Fibroblast of the aortic adventitia (primary cell): ENCODE measurements at regions not wholly inside any gene's neighbourhood (a gene's known extent, or its start where the extent isn't known, plus 50 kb on each side); places are given as distances from the start of the nearest gene placed in this dataset.

Source experiments
- DNase-seq: peaks from one replicate; pipeline ENCODE4 v3.0.0-alpha.2; 2010; ENCODE audit warnings: low read depth
- H3K4me3 ChIP-seq: 2 replicates; pipeline ENCODE4 v1.5.1; 2011; ENCODE audit warnings: low read depth, mild to moderate bottlenecking, control low read depth, low read length, moderate library complexity
- CTCF ChIP-seq: IDR thresholded peaks from 2 replicates; pipeline ENCODE4 v1.5.1; 2011; ENCODE audit warnings: mild to moderate bottlenecking, low read length, control low read depth, inconsistent platforms; ENCODE audit not compliant: insufficient read depth

- no peak for TF ChIP-seq CTCF
- no peak for DNase-seq
- no peak overlapping the region for H3K4me3 ChIP-seq
Observed at GRCh38 chr13:109331011-109331433, 455.4 kb downstream of the IRS2 start.

- TF ChIP-seq CTCF = no peak
- H3K4me3 ChIP-seq = no peak overlapping the region
- no peak for DNase-seq
Observed at GRCh38 chr13:109330123-109330522, 456.3 kb downstream of the IRS2 start.

GRCh38 chr13:109329175-109329574, 457.2 kb downstream of the IRS2 start:
- no peak overlapping the region for H3K4me3 ChIP-seq
- no peak for TF ChIP-seq CTCF
- no peak for DNase-seq

GRCh38 chr13:109326601-109327000, 459.8 kb downstream of the IRS2 start:
- H3K4me3 ChIP-seq = no peak overlapping the region
- DNase-seq = no peak
- TF ChIP-seq CTCF = no peak

GRCh38 chr13:109323338-109323737, 463.0 kb downstream of the IRS2 start:
- no peak for TF ChIP-seq CTCF
- DNase-seq = no peak
- H3K4me3 ChIP-seq = no peak overlapping the region

- DNase-seq = no peak
- TF ChIP-seq CTCF = no peak
- no peak overlapping the region for H3K4me3 ChIP-seq
Observed at GRCh38 chr13:109318945-109319590, 467.3 kb downstream of the IRS2 start.

- H3K4me3 ChIP-seq = no peak overlapping the region
- TF ChIP-seq CTCF = no peak
- no peak for DNase-seq
Observed at GRCh38 chr13:109315481-109315880, 470.9 kb downstream of the IRS2 start.
